ENCODE measurements at regions not wholly inside any gene's neighbourhood (a gene's known extent, or its start where the extent isn't known, plus 50 kb on each side); places are given as distances from the start of the nearest gene placed in this dataset.

DNA sequence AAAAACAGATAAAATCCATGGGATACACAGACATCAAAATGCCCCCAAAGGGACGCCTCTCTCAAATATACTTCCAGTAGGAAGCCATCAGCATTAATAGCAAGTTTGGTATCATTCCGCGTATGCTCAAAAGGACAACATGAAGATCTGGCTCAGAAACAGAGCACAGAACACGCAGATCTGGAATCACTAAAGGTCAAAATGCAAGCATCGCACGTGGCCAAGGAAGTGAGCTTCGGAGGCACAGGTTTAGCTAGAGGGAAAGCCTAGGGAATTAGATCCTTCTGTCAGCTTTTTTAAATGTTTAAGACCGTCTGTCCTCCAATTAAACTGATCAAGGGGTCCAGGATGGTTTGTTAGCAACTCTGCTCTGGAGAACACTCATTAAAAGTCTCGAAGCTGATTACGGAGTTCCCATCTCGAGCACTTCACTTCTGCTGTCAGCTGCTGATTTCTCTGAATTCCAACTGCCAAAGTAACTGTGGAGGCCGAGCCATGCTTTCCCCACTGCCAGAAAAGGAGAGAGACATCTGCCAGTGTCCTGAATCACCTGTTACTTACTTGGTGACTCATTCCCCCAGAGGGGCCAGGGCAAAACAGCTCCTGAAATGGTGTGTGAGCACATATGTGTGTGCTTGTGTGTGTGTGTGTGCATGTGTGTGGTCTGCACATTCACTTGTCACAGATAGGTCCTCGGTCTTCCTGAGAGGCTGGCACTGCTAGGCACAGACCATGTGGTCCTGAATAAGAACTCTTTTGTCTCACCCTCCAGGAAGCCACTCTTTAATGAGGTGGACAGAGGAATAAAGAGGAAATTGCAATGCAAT is 177.7 kb upstream of the PPARGC1A start:
- Mint-ChIP-seq H3K27me3 (ENCODE audit: unreplicated experiment) (no peaks in the 10 kb centered on the region), H3K4me3 (ENCODE audit: unreplicated experiment) (no peak overlapping the region), H3K9me3 (ENCODE audit: unreplicated experiment) (no peaks in the 10 kb centered on the region), H3K4me1 (ENCODE audit: unreplicated experiment) (peaks cover 17% of the 10 kb centered on the region), H3K36me3 (ENCODE audit: unreplicated experiment) (no peaks in the 10 kb centered on the region), H3K27ac (ENCODE audit: unreplicated experiment) (no peak overlapping the region)
- DNase-seq (ENCODE audit: extremely low spot score, unreplicated experiment): no peak
- TF ChIP-seq, protein P1, sequence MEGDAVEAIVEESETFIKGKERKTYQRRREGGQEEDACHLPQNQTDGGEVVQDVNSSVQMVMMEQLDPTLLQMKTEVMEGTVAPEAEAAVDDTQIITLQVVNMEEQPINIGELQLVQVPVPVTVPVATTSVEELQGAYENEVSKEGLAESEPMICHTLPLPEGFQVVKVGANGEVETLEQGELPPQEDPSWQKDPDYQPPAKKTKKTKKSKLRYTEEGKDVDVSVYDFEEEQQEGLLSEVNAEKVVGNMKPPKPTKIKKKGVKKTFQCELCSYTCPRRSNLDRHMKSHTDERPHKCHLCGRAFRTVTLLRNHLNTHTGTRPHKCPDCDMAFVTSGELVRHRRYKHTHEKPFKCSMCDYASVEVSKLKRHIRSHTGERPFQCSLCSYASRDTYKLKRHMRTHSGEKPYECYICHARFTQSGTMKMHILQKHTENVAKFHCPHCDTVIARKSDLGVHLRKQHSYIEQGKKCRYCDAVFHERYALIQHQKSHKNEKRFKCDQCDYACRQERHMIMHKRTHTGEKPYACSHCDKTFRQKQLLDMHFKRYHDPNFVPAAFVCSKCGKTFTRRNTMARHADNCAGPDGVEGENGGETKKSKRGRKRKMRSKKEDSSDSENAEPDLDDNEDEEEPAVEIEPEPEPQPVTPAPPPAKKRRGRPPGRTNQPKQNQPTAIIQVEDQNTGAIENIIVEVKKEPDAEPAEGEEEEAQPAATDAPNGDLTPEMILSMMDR (IDR thresholded peaks at IDR 0.05): no peak

DNA sequence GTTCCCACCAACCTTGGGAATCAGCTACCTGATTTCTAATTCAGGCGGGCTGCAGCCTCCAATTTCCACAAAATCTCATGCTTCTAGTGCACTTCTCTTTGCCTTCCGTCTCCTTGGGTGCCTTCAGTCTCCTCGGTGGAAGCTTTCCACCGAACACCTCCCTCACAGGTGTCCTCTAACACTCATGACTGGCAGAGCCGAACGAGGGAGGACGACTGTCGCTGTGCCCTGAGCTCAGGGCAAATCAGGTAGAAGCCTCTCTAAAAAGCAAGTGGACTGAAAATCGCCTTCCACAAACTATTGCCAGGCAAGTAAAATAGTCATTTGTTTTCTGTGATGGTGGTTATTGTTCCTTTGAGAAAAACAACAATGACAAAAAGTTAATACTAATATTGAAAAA is 176.1 kb upstream of the PPARGC1A start:
- Mint-ChIP-seq H3K4me1 (ENCODE audit: unreplicated experiment) (peaks cover 17% of the 10 kb centered on the region), H3K27ac (ENCODE audit: unreplicated experiment) (no peak overlapping the region), H3K9me3 (ENCODE audit: unreplicated experiment) (no peaks in the 10 kb centered on the region), H3K4me3 (ENCODE audit: unreplicated experiment) (no peak overlapping the region), H3K27me3 (ENCODE audit: unreplicated experiment) (no peaks in the 10 kb centered on the region), H3K36me3 (ENCODE audit: unreplicated experiment) (no peaks in the 10 kb centered on the region)
- TF ChIP-seq, protein P1 (IDR thresholded peaks at IDR 0.05): no peak
- DNase-seq (ENCODE audit: extremely low spot score, unreplicated experiment): no peak

DNA sequence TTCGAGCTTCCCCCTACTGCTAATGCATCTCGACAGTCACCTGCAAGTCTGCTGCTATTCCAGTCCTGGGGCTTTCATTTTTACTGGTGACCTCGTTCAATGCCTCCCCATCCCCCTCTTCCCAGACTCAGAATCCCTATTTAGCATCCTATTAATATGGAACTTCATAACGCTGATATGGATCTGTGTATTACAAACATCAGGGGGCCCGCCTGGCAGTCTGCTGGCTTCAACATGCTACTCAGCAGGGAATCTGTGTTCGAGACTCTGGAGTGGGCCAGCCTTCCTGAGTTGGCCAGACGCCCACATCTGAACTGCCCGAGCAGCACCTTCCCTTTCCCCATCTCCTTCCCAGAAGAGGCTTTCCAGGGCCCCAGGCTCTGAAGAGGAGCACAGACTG is 173.9 kb upstream of the PPARGC1A start:
- no peaks in the 10 kb centered on the region for H3K9me3 Mint-ChIP-seq (ENCODE audit: unreplicated experiment)
- TF ChIP-seq, protein P1 (IDR thresholded peaks at IDR 0.05): no peak
- no peaks in the 10 kb centered on the region for H3K27me3 Mint-ChIP-seq (ENCODE audit: unreplicated experiment)
- peaks cover 14% of the 10 kb centered on the region for H3K4me1 Mint-ChIP-seq (ENCODE audit: unreplicated experiment)
- H3K27ac Mint-ChIP-seq (ENCODE audit: unreplicated experiment): no peak overlapping the region
- no peak for DNase-seq (ENCODE audit: extremely low spot score, unreplicated experiment)
- no peaks in the 10 kb centered on the region for H3K36me3 Mint-ChIP-seq (ENCODE audit: unreplicated experiment)
- H3K4me3 Mint-ChIP-seq (ENCODE audit: unreplicated experiment): no peak overlapping the region

DNA sequence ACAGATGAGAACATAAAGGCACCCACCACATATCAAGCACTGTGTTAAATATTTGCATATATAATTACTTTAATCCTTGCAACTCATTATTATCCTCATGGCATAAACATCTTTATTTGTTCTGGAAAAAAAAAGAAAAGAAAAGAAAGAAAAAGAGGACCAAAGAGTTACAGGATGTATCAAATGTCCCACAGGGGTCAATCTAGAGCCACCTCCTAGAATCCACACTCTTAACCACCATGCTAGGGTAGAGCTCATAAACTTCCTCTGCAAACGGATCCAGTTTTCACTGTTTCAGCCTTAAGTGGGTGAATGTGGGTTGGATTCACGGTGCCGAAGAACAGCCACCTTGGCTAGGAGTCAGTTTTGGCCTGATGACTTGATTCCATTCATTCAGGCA is 171.1 kb upstream of the PPARGC1A start:
- no peaks in the 10 kb centered on the region for H3K36me3 Mint-ChIP-seq (ENCODE audit: unreplicated experiment)
- TF ChIP-seq, protein P1 (IDR thresholded peaks at IDR 0.05): no peak
- no peaks in the 10 kb centered on the region for H3K9me3 Mint-ChIP-seq (ENCODE audit: unreplicated experiment)
- no peak overlapping the region for H3K4me3 Mint-ChIP-seq (ENCODE audit: unreplicated experiment)
- H3K27me3 Mint-ChIP-seq (ENCODE audit: unreplicated experiment): no peaks in the 10 kb centered on the region
- no peak overlapping the region for H3K27ac Mint-ChIP-seq (ENCODE audit: unreplicated experiment)
- no peak for DNase-seq (ENCODE audit: extremely low spot score, unreplicated experiment)
- peaks cover 9% of the 10 kb centered on the region for H3K4me1 Mint-ChIP-seq (ENCODE audit: unreplicated experiment)

DNA sequence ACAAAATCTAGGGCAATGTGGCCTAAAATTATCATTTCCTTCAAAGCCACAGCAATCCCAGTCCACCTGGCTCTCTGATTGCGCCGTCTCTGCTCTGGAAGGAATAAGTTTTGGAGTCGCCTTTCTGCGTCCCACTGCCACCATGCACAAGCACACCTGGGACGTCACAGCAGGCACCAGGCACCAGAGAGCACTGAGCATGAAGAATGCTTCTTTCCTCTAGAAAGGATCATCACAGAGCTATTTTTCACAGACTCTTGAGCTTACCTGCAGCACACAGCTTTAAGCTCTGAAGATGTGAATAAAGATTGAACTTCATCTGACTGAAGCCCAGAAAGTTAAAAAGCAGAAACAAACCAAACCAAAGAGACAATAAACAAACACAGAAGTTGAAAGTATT is 170.0 kb upstream of the PPARGC1A start:
- Mint-ChIP-seq H3K4me1 (ENCODE audit: unreplicated experiment) (peaks cover 9% of the 10 kb centered on the region), H3K36me3 (ENCODE audit: unreplicated experiment) (no peaks in the 10 kb centered on the region), H3K27me3 (ENCODE audit: unreplicated experiment) (no peaks in the 10 kb centered on the region), H3K27ac (ENCODE audit: unreplicated experiment) (no peak overlapping the region), H3K4me3 (ENCODE audit: unreplicated experiment) (no peak overlapping the region), H3K9me3 (ENCODE audit: unreplicated experiment) (no peaks in the 10 kb centered on the region)
- TF ChIP-seq, protein P1 (IDR thresholded peaks at IDR 0.05): no peak
- no peak for DNase-seq (ENCODE audit: extremely low spot score, unreplicated experiment)

Data from osteocyte (in vitro differentiated cells).